ENCODE measurements at regions not wholly inside any gene's neighbourhood (a gene's known extent, or its start where the extent isn't known, plus 50 kb on each side); places are given as distances from the start of the nearest gene placed in this dataset.

DNA sequence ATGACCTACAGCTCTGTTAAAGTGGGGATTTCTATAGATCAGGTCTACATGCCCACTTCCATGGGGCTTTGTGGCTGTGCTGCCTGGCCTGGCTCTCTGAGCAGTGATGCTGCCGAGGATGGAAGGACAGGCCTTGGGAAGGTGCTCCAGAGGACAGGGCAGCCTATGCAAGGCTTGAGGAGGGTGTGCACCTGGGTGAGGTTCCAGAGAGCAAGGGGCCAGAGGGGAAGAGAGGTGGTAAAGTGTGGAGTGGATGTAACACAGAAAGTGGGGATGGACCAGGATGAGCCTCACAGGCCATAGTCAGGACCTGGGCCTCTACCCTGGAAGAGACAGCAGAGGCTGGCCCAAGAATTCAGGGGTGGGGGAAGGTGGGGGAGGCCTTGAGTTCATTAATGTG is 826.4 kb downstream of the DCDC2C start:
- TF ChIP-seq, protein P1, sequence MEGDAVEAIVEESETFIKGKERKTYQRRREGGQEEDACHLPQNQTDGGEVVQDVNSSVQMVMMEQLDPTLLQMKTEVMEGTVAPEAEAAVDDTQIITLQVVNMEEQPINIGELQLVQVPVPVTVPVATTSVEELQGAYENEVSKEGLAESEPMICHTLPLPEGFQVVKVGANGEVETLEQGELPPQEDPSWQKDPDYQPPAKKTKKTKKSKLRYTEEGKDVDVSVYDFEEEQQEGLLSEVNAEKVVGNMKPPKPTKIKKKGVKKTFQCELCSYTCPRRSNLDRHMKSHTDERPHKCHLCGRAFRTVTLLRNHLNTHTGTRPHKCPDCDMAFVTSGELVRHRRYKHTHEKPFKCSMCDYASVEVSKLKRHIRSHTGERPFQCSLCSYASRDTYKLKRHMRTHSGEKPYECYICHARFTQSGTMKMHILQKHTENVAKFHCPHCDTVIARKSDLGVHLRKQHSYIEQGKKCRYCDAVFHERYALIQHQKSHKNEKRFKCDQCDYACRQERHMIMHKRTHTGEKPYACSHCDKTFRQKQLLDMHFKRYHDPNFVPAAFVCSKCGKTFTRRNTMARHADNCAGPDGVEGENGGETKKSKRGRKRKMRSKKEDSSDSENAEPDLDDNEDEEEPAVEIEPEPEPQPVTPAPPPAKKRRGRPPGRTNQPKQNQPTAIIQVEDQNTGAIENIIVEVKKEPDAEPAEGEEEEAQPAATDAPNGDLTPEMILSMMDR (IDR thresholded peaks at IDR 0.05), result no peak
- TF ChIP-seq ZFX (IDR thresholded peaks at IDR 0.05; ENCODE audit: borderline replicate concordance), result no peak
- H3K27ac ChIP-seq, result no peak overlapping the region

DNA sequence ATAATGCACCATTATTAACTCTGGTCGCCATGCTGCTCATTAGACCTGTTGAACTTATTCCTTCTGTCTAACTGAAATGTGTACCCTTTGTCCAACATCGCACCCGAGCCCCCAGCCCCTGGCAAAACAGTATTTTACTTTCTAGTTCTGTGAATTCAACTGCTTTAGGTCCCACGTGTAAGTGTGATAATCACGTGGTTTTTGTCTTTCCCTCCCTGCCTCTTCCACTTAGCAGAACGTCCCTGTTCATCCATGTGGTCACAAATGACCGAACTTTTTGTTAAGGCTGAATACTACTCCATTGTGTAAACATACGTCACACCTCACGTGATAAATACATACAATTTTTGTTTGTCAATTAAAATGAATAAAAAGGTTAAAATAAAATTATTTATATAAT is 826.9 kb downstream of the DCDC2C start:
- no peak overlapping the region for H3K27ac ChIP-seq
- TF ChIP-seq, protein P1 (IDR thresholded peaks at IDR 0.05), result no peak
- TF ChIP-seq ZFX (IDR thresholded peaks at IDR 0.05; ENCODE audit: borderline replicate concordance), result no peak

DNA sequence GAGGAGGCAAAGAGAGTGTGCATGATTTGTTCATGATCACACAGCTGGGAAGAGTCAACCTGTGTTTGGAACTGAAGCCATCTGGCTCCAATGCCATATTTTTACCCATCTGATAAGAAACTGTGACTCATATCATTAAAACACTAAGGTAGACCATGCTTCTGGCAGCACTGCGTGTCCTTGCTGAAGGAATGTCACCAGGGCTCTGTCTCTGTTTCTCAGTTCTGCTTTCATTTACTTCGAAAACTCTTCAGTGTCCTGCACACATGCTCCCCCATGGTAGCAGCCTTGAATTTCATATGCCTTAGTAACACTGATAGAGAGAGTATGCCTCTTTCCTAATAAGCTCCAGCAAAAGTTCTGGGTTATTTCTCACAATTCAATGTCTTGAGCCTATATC is 830.4 kb downstream of the DCDC2C start:
- H3K27ac ChIP-seq, result no peak overlapping the region
- TF ChIP-seq, protein P1 (IDR thresholded peaks at IDR 0.05), result no peak
- TF ChIP-seq ZFX (IDR thresholded peaks at IDR 0.05; ENCODE audit: borderline replicate concordance), result no peak

DNA sequence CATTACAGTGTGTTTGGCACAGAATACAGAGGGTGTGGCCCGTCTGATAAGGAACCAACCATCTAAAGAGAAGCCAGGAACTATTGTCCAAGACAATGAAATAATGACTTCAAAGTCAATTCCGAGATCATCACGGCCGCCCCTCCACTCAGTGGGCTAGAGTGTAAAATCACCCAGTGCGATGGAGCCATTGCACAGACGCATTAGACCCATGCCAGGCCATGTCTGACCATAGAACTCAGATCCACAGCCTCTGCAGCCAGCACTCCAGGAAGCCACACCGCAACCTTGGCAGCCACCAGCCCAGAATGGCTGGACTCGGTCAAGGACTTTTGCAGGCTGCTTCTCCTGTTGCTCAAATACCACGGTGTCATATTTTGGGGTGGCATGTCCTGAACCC is 835.7 kb downstream of the DCDC2C start:
- no peak overlapping the region for H3K27ac ChIP-seq
- TF ChIP-seq, protein P1 (IDR thresholded peaks at IDR 0.05), result no peak
- no peak for TF ChIP-seq ZFX (IDR thresholded peaks at IDR 0.05; ENCODE audit: borderline replicate concordance)

DNA sequence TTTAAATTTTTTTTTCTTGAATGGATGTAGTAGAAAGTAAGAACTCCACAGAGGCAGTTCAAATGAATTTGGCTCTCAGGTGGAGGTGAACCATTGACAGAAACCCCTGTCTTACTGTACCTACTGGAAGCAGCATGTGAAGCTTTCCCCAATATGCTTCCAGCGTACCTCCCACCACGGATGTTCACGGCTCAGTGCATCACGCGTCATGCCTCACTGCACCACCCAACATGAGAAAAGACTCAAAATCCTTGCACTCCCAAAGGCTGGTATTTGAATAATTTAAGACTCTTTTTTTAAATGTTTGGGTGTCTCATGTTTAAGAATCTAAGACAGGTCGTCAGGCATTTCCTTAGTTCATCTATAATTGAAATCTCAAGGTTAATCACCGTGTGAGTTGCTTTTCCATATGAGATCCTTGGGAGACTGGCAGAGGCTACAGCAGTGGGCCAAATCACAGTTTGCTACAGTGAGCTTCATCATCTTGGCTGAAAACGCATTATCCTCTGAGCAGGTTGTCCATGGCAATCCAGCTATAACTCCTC is 846.4 kb downstream of the DCDC2C start:
- no peak overlapping the region for H3K27ac ChIP-seq
- TF ChIP-seq, protein P1 (IDR thresholded peaks at IDR 0.05), result no peak
- no peak for TF ChIP-seq ZFX (IDR thresholded peaks at IDR 0.05; ENCODE audit: borderline replicate concordance)

DNA sequence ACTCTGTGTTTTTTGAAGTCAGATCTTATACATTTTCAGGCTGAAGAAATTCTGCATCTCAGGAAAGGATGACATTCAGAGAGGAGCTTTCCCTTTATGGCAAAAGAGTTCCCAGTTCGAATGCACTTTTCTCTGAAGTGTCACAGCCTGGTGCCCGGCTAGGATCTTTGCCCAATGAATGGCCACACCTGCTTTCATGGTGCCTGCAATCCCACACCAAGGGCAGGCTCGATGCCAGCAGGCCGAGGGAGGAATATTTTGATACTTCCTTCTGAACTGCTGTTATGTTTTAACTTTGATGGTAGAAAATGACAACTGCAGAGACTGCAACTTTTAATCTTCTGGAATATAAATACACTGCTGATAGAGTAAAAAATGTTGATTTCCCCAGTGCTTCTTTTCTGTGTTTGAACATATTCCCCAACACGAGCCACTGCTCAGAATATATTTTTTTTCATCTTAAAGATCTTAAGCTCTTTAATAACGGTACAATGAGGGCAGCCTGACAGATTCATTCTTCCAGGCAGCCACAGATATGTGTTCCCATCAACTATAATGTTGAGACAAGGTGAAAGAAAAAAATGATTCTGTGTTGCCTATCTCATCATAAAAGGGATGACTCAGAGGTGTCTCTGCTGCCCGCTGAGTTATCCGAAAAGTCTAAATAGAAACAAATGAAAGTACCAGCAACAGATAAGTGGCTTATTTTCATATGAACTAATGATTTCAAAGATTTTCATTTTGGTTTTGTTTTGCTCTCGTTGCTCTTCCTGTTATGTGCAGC is 848.5 kb downstream of the DCDC2C start:
- no peak for TF ChIP-seq ZFX (IDR thresholded peaks at IDR 0.05; ENCODE audit: borderline replicate concordance)
- TF ChIP-seq, protein P1 (IDR thresholded peaks at IDR 0.05), result no peak
- H3K27ac ChIP-seq, result no peak overlapping the region

DNA sequence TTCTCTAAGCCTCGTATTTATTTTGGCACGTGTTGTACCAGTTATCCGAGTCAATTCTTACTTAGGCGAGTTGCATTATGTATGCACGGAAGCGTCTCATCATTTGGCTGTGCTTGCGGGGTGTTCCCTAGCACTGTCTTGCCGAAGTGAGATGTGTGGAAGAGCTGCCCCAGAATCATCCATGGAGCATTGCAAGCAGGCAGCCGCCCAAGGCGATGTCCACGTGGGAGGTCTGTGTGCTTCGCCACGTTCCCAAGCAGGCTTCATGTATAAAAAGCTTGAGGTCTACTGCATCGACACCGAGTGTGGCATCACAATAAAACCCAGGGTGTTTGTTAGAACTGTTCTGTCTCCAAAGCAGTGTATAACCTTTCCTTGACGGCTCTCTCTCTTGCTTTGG is 849.9 kb downstream of the DCDC2C start:
- TF ChIP-seq ZFX (IDR thresholded peaks at IDR 0.05; ENCODE audit: borderline replicate concordance), result no peak
- TF ChIP-seq, protein P1 (IDR thresholded peaks at IDR 0.05), result no peak
- no peak overlapping the region for H3K27ac ChIP-seq
